ENCODE measurements at regions not wholly inside any gene's neighbourhood (a gene's known extent, or its start where the extent isn't known, plus 50 kb on each side); places are given as distances from the start of the nearest gene placed in this dataset.

DNA sequence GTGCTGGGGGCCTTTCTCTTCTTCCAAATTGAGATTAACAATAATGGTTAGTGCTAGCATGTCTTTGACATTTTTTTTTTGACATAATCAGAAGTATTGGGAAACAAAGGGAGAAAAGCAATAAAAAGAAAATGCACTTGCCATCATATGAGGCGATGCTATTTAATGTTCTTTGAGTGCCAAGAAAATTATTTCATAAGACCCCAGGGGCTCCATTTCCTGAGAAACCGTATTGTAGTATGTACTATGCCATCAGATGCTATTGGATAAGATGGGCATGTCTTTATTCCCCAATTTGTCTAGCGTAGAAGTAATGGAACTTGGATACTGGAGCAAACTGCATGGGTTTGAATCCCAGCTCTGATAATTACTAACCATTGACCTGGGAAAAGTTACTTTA lies 408.9 kb downstream of the ADRA2A start:
- TF ChIP-seq POLR2A (IDR thresholded peaks at IDR 0.05) (no peak), EP300 (IDR thresholded peaks at IDR 0.05) (no peak), CTCF (IDR thresholded peaks at IDR 0.05) (no peak)
- no peaks in the 10 kb centered on the region for H3K4me1 ChIP-seq (ENCODE audit: insufficient read depth)
- H3K27ac ChIP-seq = no peak overlapping the region
- no peaks in the 10 kb centered on the region for H3K9me3 ChIP-seq
- 77 to 83% (median 79%) methylated on average over 3 of the region's 3 CpGs for WGBS, 3 donors
- DNase-seq = no peak
- no peaks in the 10 kb centered on the region for H3K27me3 ChIP-seq
- intact Hi-C loops (cut with DNase I) = no loop called here
- H3K4me3 ChIP-seq = no peak overlapping the region
- no peaks in the 10 kb centered on the region for H3K36me3 ChIP-seq

DNA sequence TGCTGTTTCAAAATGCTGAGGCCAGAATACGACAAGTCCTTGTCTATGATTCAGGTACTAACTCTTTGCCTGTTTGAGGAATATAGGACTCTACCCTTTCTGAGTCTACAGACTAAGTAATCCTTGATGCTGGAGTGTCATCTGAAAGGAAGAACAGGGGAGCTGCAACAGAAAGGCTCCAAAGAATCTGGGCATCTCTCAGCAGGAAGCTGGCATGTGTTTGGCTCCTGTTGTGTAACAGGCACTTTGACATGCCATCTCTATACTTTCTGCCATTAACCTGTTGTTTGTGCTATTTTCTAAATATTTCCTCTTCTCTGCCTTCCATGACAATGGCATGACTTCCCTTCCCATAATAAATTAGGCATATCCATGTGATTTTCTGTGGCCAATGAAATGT lies 409.5 kb downstream of the ADRA2A start:
- Histone ChIP-seq H3K9me3 (no peaks in the 10 kb centered on the region), H3K27ac (no peak overlapping the region), H3K36me3 (no peaks in the 10 kb centered on the region), H3K27me3 (no peaks in the 10 kb centered on the region), H3K4me1 (ENCODE audit: insufficient read depth) (no peaks in the 10 kb centered on the region), H3K4me3 (no peak overlapping the region)
- no peak for DNase-seq
- WGBS, 3 donors = 68 to 100% (median 85%) methylated on average over 1 of the region's 1 CpG
- intact Hi-C loops (cut with DNase I) = no loop called here
- TF ChIP-seq CTCF (IDR thresholded peaks at IDR 0.05) (no peak), POLR2A (IDR thresholded peaks at IDR 0.05) (no peak), EP300 (IDR thresholded peaks at IDR 0.05) (no peak)

DNA sequence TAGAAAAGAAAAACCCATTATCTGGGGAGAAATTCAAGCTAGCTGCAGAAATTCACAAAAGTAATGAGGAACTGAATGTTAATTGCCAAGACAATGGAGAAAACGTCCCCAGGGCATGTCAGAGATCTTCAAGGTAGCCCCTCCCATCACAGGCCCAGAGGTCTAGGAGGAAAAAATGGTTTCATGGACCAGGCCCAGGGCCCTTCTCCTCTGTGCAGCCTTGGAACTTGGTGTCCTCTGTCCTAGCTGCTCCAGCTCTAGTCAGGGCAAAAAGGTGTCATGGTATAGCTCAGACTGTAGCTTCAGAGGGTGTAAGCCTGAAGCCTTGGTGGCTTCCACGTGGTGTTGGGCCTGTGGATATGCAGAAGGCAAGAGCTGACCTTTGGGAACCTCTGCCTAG lies 411.8 kb downstream of the ADRA2A start:
- no peak for TF ChIP-seq EP300 (IDR thresholded peaks at IDR 0.05)
- no peak for TF ChIP-seq CTCF (IDR thresholded peaks at IDR 0.05)
- no peak for TF ChIP-seq POLR2A (IDR thresholded peaks at IDR 0.05)
- no peak overlapping the region for H3K27ac ChIP-seq
- no peaks in the 10 kb centered on the region for H3K36me3 ChIP-seq
- H3K27me3 ChIP-seq = no peaks in the 10 kb centered on the region
- WGBS, 3 donors = 22 to 30% (median 25%) methylated on average over 2 of the region's 2 CpGs
- no peaks in the 10 kb centered on the region for H3K9me3 ChIP-seq
- no peak for DNase-seq
- no peaks in the 10 kb centered on the region for H3K4me1 ChIP-seq (ENCODE audit: insufficient read depth)
- no peak overlapping the region for H3K4me3 ChIP-seq
- intact Hi-C loops (cut with DNase I) = no loop called here

DNA sequence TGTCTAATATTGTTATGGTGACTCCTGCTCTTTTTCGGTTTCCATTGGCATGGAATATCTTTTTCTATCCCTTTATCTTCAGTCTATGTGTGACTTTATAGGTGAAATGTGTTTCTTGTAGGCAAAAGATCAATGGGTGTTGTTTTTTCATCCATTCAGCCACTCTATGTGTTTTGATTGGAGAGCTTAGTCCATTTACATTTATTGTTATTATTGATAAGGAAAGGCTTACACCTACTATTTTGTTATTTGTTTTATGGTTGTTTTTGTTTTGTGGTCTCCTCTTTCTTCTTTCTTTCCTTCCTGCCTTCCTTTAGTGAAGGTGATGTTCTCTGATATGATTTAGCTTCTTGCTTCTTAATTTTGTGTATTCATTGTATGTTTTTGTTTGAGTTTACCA lies 414.3 kb downstream of the ADRA2A start:
- TF ChIP-seq EP300 (IDR thresholded peaks at IDR 0.05) = no peak
- TF ChIP-seq POLR2A (IDR thresholded peaks at IDR 0.05) = no peak
- Histone ChIP-seq H3K27ac (no peak overlapping the region), H3K4me1 (ENCODE audit: insufficient read depth) (no peaks in the 10 kb centered on the region), H3K36me3 (no peaks in the 10 kb centered on the region), H3K9me3 (no peaks in the 10 kb centered on the region), H3K27me3 (no peaks in the 10 kb centered on the region), H3K4me3 (no peak overlapping the region)
- no peak for DNase-seq
- intact Hi-C loops (cut with DNase I) = no loop called here
- 60 to 68% (median 67%) methylated on average over 1 of the region's 1 CpG for WGBS, 3 donors

DNA sequence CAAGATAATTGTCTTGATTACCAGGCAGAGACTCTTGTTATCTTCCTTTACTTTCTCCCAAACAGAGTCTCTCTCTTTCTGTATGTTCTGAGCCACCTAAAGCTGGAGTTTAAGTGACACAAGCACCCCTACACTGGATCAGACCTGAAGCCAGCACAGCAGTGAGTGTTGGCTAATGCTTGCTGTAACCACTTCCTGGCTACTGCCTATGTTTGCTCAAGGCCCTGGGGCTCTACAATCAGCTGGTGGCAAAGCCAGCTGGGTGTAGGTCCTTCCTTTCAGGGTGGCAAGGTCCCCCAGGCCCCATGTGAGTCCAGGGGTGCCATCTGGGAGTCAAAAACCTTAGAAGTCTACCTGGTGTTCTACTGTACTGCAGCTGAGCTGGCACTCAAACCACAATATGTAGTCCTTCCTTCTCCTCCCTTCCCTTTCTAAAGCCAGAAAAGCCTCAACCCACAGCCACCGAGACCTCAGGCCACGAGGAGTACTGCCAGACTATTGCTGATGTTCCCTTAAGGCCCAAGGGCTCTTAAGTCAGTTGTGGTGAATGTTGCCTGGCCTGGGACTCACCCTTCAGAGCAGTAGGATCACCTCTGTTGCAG lies 416.3 kb downstream of the ADRA2A start:
- WGBS, 3 donors = 70 to 88% (median 76%) methylated on average over 2 of the region's 2 CpGs
- no peak for TF ChIP-seq POLR2A (IDR thresholded peaks at IDR 0.05)
- no peak for TF ChIP-seq EP300 (IDR thresholded peaks at IDR 0.05)
- TF ChIP-seq CTCF (IDR thresholded peaks at IDR 0.05) = no peak

More for the DNA sequence above, 416.3 kb downstream of the ADRA2A start:
- Histone ChIP-seq H3K4me3 (no peak overlapping the region), H3K4me1 (ENCODE audit: insufficient read depth) (no peaks in the 10 kb centered on the region), H3K36me3 (no peaks in the 10 kb centered on the region), H3K27me3 (no peaks in the 10 kb centered on the region), H3K27ac (no peak overlapping the region), H3K9me3 (no peaks in the 10 kb centered on the region)
- intact Hi-C loops (cut with DNase I) = no loop called here
- DNase-seq = no peak
